Keratinocyte (primary cell): ENCODE measurements at regions not wholly inside any gene's neighbourhood (a gene's known extent, or its start where the extent isn't known, plus 50 kb on each side); places are given as distances from the start of the nearest gene placed in this dataset.

Source experiments
- DNase-seq: peaks from one replicate; pipeline ENCODE4 v3.0.0-alpha.2; 2011; ENCODE audit warnings: low read depth, missing footprints, low spot score
- FAIRE-seq: peaks from 2 replicates; lab custom pipeline; 2011; peaks lifted over from hg19 to GRCh38; lab: Jason Lieb, UNC
- H2AFZ ChIP-seq: 2 replicates; pipeline ENCODE4 v1.6.0; 2012; ENCODE audit warnings: low read length, control low read depth, inconsistent platforms; ENCODE audit not compliant: control insufficient read depth
- H3K27ac ChIP-seq: 2 replicates; pipeline ENCODE4 v1.5.1; 2011; ENCODE audit warnings: low read length; ENCODE audit not compliant: control insufficient read depth, insufficient read depth
- H3K27me3 ChIP-seq: 3 replicates; pipeline ENCODE4 v1.6.0; 2011; ENCODE audit warnings: low read length; ENCODE audit not compliant: control insufficient read depth, insufficient read depth; ENCODE audit errors: extremely low read depth
- H3K36me3 ChIP-seq, 2 experiments: 2 replicates in 1 of 2; 3 replicates in 1 of 2; pipeline ENCODE4 v1.5.1; 2011; ENCODE audit warnings: low read length in 2 of 2, mild to moderate bottlenecking in 1 of 2; ENCODE audit not compliant: control insufficient read depth in 2 of 2, insufficient read depth in 2 of 2; ENCODE audit errors: extremely low read depth in 1 of 2
- H3K4me1 ChIP-seq: 3 replicates; pipeline ENCODE4 v1.5.1; 2011; ENCODE audit warnings: low read length; ENCODE audit not compliant: control insufficient read depth, insufficient read depth; ENCODE audit errors: extremely low read depth
- H3K4me2 ChIP-seq: 3 replicates; pipeline ENCODE4 v1.6.0; 2011; ENCODE audit warnings: low read depth, low read length; ENCODE audit not compliant: control insufficient read depth, insufficient read depth; ENCODE audit errors: extremely low read depth
- H3K4me3 ChIP-seq, 3 experiments: fragments of 200-600 bp in 1 of 3; sonication (generic) in 1 of 3; 2 replicates in 2 of 3; 3 replicates in 1 of 3; pipeline ENCODE4 v1.5.1; 2011 to 2016; ENCODE audit warnings: low read length in 3 of 3, mild to moderate bottlenecking in 3 of 3, control low read depth in 2 of 3, inconsistent platforms in 1 of 3, low read depth in 1 of 3, mixed read lengths in 1 of 3, mixed run types in 1 of 3, moderate library complexity in 1 of 3; ENCODE audit not compliant: control insufficient read depth in 2 of 3, insufficient read depth in 2 of 3; ENCODE audit errors: extremely low read depth in 1 of 3
- H3K79me2 ChIP-seq: 2 replicates; pipeline ENCODE4 v1.6.0; 2012; ENCODE audit warnings: low read length; ENCODE audit not compliant: control insufficient read depth, insufficient read depth
- H3K9ac ChIP-seq: 3 replicates; pipeline ENCODE4 v1.6.0; 2011; ENCODE audit warnings: low read length; ENCODE audit not compliant: control insufficient read depth, insufficient read depth; ENCODE audit errors: extremely low read depth
- H3K9me1 ChIP-seq: 3 replicates; pipeline ENCODE4 v1.6.0; 2011; ENCODE audit warnings: low read length; ENCODE audit not compliant: control insufficient read depth, insufficient read depth; ENCODE audit errors: extremely low read depth
- H3K9me3 ChIP-seq: 2 replicates; pipeline ENCODE4 v1.5.1; 2012; ENCODE audit warnings: low read depth, low read length; ENCODE audit not compliant: control insufficient read depth
- H4K20me1 ChIP-seq: 3 replicates; pipeline ENCODE4 v1.6.0; 2011; ENCODE audit warnings: low read length; ENCODE audit not compliant: control insufficient read depth, insufficient read depth; ENCODE audit errors: extremely low read depth
- CTCF ChIP-seq, 3 experiments: IDR thresholded peaks in 1 of 3; conservative IDR thresholded peaks in 1 of 3; optimal IDR thresholded peaks in 1 of 3; 2 replicates in 2 of 3; 3 replicates in 1 of 3; pipeline versions ENCODE3 to v1.5.1; 2011; ENCODE audit warnings: low read length in 3 of 3, mild to moderate bottlenecking in 3 of 3, moderate library complexity in 2 of 3, control low read depth in 1 of 3, inconsistent platforms in 1 of 3; ENCODE audit not compliant: insufficient read depth in 2 of 3; ENCODE audit errors: extremely low read depth in 1 of 3
- EZH2 ChIP-seq: IDR thresholded peaks from one replicate; pipeline ENCODE4 v1.6.1; 2012; ENCODE audit warnings: inconsistent platforms, mild to moderate bottlenecking, low read length, moderate library complexity
- dilution Hi-C: fragments of 300-500 bp; cut with MboI; formaldehyde crosslinking; loops from one replicate; pipeline ENCODE4 v1.7.0; 2020; ENCODE audit warnings: low sequenced_read_pairs; ENCODE audit not compliant: extremely low pct_ligation_motif_present

GRCh38 chr5:3854188-3854821 is 258.7 kb downstream of the IRX1 start:
- FAIRE-seq (no peak), DNase-seq (no peak)
- H3K4me2 ChIP-seq, result no peak overlapping the region
- H3K27me3 ChIP-seq, result no peaks in the 10 kb centered on the region
- no peaks in the 10 kb centered on the region for H3K4me1 ChIP-seq
- no peaks in the 10 kb centered on the region for H3K36me3 ChIP-seq
- H3K9me3 ChIP-seq, result no peaks in the 10 kb centered on the region
- no peak overlapping the region for H3K27ac ChIP-seq
- no peaks in the 10 kb centered on the region for H3K9me1 ChIP-seq
- H2AFZ ChIP-seq, result no peak overlapping the region
- dilution Hi-C loops, result no loop called here
- no peak overlapping the region for H3K9ac ChIP-seq
- TF ChIP-seq CTCF (optimal IDR thresholded peaks at IDR 0.05 in 1 of 3, IDR thresholded peaks at IDR 0.05 in 1 of 3, conservative IDR thresholded peaks at IDR 0.05 in 1 of 3; ENCODE audit: extremely low read depth in 1 of 3, insufficient read depth in 2 of 3, low read length in 3 of 3) (no peak), EZH2 (no peak)
- no peaks in the 10 kb centered on the region for H4K20me1 ChIP-seq
- H3K79me2 ChIP-seq, result no peaks in the 10 kb centered on the region
- H3K4me3 ChIP-seq, result no peak overlapping the region

- no peaks in the 10 kb centered on the region for H3K9me3 ChIP-seq
- dilution Hi-C loops, result no loop called here
- no peak overlapping the region for H3K9ac ChIP-seq
- no peaks in the 10 kb centered on the region for H4K20me1 ChIP-seq
- no peaks in the 10 kb centered on the region for H3K79me2 ChIP-seq
- FAIRE-seq, result no peak
- H3K4me3 ChIP-seq, result no peak overlapping the region
- DNase-seq, result no peak
- no peak overlapping the region for H2AFZ ChIP-seq
- H3K27ac ChIP-seq, result no peak overlapping the region
- H3K4me2 ChIP-seq, result no peak overlapping the region
- no peaks in the 10 kb centered on the region for H3K9me1 ChIP-seq
- H3K27me3 ChIP-seq, result no peaks in the 10 kb centered on the region
- no peak for TF ChIP-seq EZH2
- TF ChIP-seq CTCF (optimal IDR thresholded peaks at IDR 0.05 in 1 of 3, IDR thresholded peaks at IDR 0.05 in 1 of 3, conservative IDR thresholded peaks at IDR 0.05 in 1 of 3; ENCODE audit: extremely low read depth in 1 of 3, insufficient read depth in 2 of 3, low read length in 3 of 3), result no peak
- H3K36me3 ChIP-seq, result no peaks in the 10 kb centered on the region
- no peaks in the 10 kb centered on the region for H3K4me1 ChIP-seq
Observed at GRCh38 chr5:3856036-3856435, 260.4 kb downstream of the IRX1 start.
